Loucy (cell line): ENCODE measurements at regions not wholly inside any gene's neighbourhood (a gene's known extent, or its start where the extent isn't known, plus 50 kb on each side); places are given as distances from the start of the nearest gene placed in this dataset.

ENCODE experiments used
- H2AFZ ChIP-seq: fragments of 200-600 bp; sonication (generic); 2 replicates; pipeline ENCODE4 v1.6.0; 2016; ENCODE audit warnings: antibody characterized with exemption, mild to moderate bottlenecking, low read length, moderate library complexity
- H3F3A ChIP-seq: fragments of 200-600 bp; 2 replicates; pipeline ENCODE4 v1.6.0; 2016; ENCODE audit warnings: antibody characterized with exemption, low read depth, mild to moderate bottlenecking
- H3K27me3 ChIP-seq: fragments of 200-600 bp; sonication (generic); 2 replicates; pipeline ENCODE4 v1.6.1; 2014; ENCODE audit warnings: low read length, mild to moderate bottlenecking; ENCODE audit not compliant: insufficient read depth, poor library complexity, severe bottlenecking
- H3K36me3 ChIP-seq: fragments of 200-600 bp; sonication (generic); 2 replicates; pipeline ENCODE4 v1.6.1; 2016; ENCODE audit warnings: low read length; ENCODE audit not compliant: insufficient read depth
- H3K4me1 ChIP-seq: fragments of 200-600 bp; sonication (generic); 2 replicates; pipeline ENCODE4 v1.5.1; 2014; ENCODE audit warnings: low read length, mild to moderate bottlenecking; ENCODE audit not compliant: insufficient read depth, poor library complexity, severe bottlenecking
- H3K4me2 ChIP-seq: fragments of 200-600 bp; sonication (generic); 2 replicates; pipeline ENCODE4 v1.6.0; 2014; ENCODE audit warnings: antibody characterized with exemption, low read length, low read depth, mild to moderate bottlenecking; ENCODE audit not compliant: poor library complexity, severe bottlenecking
- H3K4me3 ChIP-seq: fragments of 200-600 bp; sonication (generic); 2 replicates; pipeline ENCODE4 v1.5.1; 2014; ENCODE audit warnings: low read length, mild to moderate bottlenecking, mixed read lengths; ENCODE audit not compliant: poor library complexity, severe bottlenecking
- H3K79me2 ChIP-seq: fragments of 200-600 bp; sonication (generic); 2 replicates; pipeline ENCODE4 v1.6.1; 2014; ENCODE audit warnings: low read length; ENCODE audit not compliant: insufficient read depth
- H3K9ac ChIP-seq: fragments of 200-600 bp; sonication (generic); 2 replicates; pipeline ENCODE4 v1.6.0; 2014; ENCODE audit warnings: mild to moderate bottlenecking, low read depth, low read length, moderate library complexity; ENCODE audit not compliant: poor library complexity, severe bottlenecking
- H3K9me2 ChIP-seq: fragments of 200-600 bp; sonication (generic); replicated peaks from 2 replicates; pipeline ENCODE4 v1.6.1; 2016; ENCODE audit warnings: low read depth, low read length, mixed read lengths
- H3K9me3 ChIP-seq: fragments of 200-600 bp; sonication (generic); 2 replicates; pipeline ENCODE4 v1.6.1; 2014; ENCODE audit warnings: mild to moderate bottlenecking, antibody characterized with exemption, low read length, low read depth; ENCODE audit not compliant: insufficient read depth
- H4K20me1 ChIP-seq: fragments of 200-600 bp; sonication (generic); 2 replicates; pipeline ENCODE4 v1.6.0; 2014; ENCODE audit warnings: antibody characterized with exemption, low read length, mild to moderate bottlenecking; ENCODE audit not compliant: insufficient read depth, poor library complexity, severe bottlenecking
- EZH2phosphoT487 ChIP-seq: fragments of 200-600 bp; IDR thresholded peaks from 2 replicates; pipeline ENCODE4 v1.6.1; 2018; ENCODE audit warnings: antibody characterized with exemption, mild to moderate bottlenecking, moderate library complexity, borderline replicate concordance
- TF ChIP-seq, protein P1 (sequence below): fragments of 200-600 bp; sonication (generic); conservative IDR thresholded peaks from 2 replicates; pipeline ENCODE4 v1.5.1; 2014; ENCODE audit warnings: mild to moderate bottlenecking, antibody characterized with exemption, low read length

DNA sequence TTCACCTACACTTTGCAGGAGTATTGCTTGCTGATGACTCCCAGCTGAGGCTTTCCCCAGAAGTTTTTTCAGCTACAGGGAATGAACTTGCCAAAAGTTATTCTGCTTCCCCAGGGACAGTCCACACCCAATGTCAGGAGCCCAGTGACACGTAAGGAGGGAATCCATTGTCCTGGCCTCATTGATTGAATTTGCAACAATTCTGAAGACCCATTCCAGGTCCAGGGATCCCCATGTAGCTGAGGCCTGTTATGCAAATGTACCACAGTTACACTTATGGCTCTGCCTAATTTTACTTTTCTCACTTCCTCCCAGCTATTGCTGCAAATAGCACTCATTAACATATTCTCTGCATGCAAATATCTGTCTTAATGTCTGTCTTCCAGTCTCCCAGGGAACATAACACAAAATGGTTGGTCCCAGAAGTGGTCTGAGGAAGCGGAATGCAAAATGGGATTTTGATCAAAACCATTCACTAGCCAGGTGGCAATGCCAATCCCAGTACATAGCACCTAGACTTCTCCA, 113.7 kb upstream of the ACTRT1 start:
- H2AFZ ChIP-seq: no peak overlapping the region
- TF ChIP-seq EZH2phosphoT487: no peak
- TF ChIP-seq, protein P1, sequence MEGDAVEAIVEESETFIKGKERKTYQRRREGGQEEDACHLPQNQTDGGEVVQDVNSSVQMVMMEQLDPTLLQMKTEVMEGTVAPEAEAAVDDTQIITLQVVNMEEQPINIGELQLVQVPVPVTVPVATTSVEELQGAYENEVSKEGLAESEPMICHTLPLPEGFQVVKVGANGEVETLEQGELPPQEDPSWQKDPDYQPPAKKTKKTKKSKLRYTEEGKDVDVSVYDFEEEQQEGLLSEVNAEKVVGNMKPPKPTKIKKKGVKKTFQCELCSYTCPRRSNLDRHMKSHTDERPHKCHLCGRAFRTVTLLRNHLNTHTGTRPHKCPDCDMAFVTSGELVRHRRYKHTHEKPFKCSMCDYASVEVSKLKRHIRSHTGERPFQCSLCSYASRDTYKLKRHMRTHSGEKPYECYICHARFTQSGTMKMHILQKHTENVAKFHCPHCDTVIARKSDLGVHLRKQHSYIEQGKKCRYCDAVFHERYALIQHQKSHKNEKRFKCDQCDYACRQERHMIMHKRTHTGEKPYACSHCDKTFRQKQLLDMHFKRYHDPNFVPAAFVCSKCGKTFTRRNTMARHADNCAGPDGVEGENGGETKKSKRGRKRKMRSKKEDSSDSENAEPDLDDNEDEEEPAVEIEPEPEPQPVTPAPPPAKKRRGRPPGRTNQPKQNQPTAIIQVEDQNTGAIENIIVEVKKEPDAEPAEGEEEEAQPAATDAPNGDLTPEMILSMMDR: no peak

DNA sequence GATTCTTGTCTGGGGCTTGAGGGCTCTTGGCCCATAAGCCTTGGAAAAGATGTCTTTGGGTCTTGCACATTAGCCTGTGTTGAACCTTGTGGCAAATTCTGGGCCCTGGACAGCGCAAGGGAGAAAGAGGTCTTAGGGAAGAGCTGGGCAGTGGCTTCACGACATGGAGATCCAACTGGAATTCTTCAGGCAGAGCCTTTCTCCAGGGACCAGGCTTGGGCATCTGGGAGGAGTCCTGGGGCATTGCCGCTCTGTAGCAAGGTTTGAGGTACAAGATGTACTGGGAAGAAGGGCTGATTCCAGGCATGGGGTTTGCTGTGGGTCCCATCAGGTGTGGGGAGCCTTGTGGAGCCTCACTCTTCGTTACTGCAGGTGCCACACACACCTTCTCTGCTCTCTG, 104.0 kb upstream of the ACTRT1 start:
- no peak overlapping the region for H3K4me2 ChIP-seq
- no peaks in the 10 kb centered on the region for H4K20me1 ChIP-seq
- no peak for TF ChIP-seq EZH2phosphoT487
- TF ChIP-seq, protein P1: no peak
- H3K9me2 ChIP-seq: no peaks in the 10 kb centered on the region
- no peak overlapping the region for H2AFZ ChIP-seq
- H3K4me1 ChIP-seq: no peaks in the 10 kb centered on the region
- H3K27me3 ChIP-seq: no peaks in the 10 kb centered on the region
- no peaks in the 10 kb centered on the region for H3F3A ChIP-seq
- no peaks in the 10 kb centered on the region for H3K79me2 ChIP-seq
- no peak overlapping the region for H3K9ac ChIP-seq
- no peaks in the 10 kb centered on the region for H3K9me3 ChIP-seq
- H3K4me3 ChIP-seq: no peak overlapping the region
- no peaks in the 10 kb centered on the region for H3K36me3 ChIP-seq

More for the DNA sequence above, 113.7 kb upstream of the ACTRT1 start:
- Histone ChIP-seq H4K20me1 (no peaks in the 10 kb centered on the region), H3K4me3 (no peak overlapping the region), H3K27me3 (no peaks in the 10 kb centered on the region), H3K9ac (no peak overlapping the region), H3K9me3 (no peaks in the 10 kb centered on the region), H3K4me2 (no peak overlapping the region), H3K36me3 (no peaks in the 10 kb centered on the region), H3F3A (no peaks in the 10 kb centered on the region), H3K4me1 (no peaks in the 10 kb centered on the region), H3K79me2 (no peaks in the 10 kb centered on the region), H3K9me2 (no peaks in the 10 kb centered on the region)

DNA sequence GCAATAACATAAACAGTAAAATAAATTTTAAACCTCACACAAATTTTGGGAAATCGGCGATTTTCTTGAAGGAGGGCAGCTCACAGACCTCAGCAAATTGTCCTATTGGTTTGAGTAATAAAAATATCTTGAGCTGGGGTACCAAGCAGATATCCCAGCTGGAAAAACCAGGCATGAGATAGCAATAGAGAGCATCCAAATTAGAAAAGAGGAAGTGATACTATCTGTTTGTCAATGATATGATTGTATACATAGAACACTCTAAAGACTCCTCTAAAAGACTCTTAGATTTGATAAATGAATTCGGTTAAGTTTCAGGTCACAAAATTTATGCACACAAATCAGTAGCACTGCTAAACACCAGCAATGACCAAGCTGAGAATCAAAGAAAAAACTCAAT, 90.5 kb upstream of the ACTRT1 start:
- H3K9ac ChIP-seq: no peak overlapping the region
- H3K9me2 ChIP-seq: no peaks in the 10 kb centered on the region
- no peak overlapping the region for H3K4me2 ChIP-seq

More for the DNA sequence above, 90.5 kb upstream of the ACTRT1 start:
- Histone ChIP-seq H2AFZ (no peak overlapping the region), H3K4me1 (no peaks in the 10 kb centered on the region), H4K20me1 (no peaks in the 10 kb centered on the region), H3K27me3 (no peaks in the 10 kb centered on the region), H3K9me3 (no peaks in the 10 kb centered on the region), H3K4me3 (no peak overlapping the region), H3F3A (no peaks in the 10 kb centered on the region), H3K36me3 (no peaks in the 10 kb centered on the region), H3K79me2 (no peaks in the 10 kb centered on the region)
- TF ChIP-seq, protein P1: no peak
- no peak for TF ChIP-seq EZH2phosphoT487
